HL-60 (cell line): ENCODE measurements at regions not wholly inside any gene's neighbourhood (a gene's known extent, or its start where the extent isn't known, plus 50 kb on each side); places are given as distances from the start of the nearest gene placed in this dataset.

ENCODE experiments used
- POLR2AphosphoS5 ChIP-seq: IDR thresholded peaks from 2 replicates; pipeline ENCODE4 v1.6.1; 2012; ENCODE audit warnings: low read depth
- TF ChIP-seq, protein P1 (sequence below): IDR thresholded peaks from one replicate; pipeline ENCODE4 v1.5.1; 2011; ENCODE audit warnings: low read length, control low read depth, inconsistent platforms; ENCODE audit not compliant: insufficient read depth

DNA sequence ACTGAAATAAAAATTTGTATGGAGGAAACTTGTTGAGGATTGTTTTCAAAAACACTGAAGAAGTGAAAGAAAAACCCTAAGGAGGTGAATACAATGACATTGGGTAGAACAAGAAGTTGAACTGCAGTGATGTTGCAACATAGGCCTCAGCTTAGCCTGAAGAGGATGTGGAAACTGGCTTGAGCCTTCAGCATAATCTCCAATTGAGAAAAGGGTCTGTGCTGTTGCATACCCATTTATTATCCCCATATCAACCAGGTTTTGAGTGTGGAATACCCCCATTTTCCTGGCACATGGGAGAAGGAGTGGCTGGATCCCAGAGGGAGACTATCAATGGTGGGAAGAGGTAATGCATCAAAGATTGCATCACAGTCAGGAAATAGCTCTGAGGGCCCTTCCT, 695.0 kb upstream of the HS3ST1 start:
- TF ChIP-seq, protein P1, sequence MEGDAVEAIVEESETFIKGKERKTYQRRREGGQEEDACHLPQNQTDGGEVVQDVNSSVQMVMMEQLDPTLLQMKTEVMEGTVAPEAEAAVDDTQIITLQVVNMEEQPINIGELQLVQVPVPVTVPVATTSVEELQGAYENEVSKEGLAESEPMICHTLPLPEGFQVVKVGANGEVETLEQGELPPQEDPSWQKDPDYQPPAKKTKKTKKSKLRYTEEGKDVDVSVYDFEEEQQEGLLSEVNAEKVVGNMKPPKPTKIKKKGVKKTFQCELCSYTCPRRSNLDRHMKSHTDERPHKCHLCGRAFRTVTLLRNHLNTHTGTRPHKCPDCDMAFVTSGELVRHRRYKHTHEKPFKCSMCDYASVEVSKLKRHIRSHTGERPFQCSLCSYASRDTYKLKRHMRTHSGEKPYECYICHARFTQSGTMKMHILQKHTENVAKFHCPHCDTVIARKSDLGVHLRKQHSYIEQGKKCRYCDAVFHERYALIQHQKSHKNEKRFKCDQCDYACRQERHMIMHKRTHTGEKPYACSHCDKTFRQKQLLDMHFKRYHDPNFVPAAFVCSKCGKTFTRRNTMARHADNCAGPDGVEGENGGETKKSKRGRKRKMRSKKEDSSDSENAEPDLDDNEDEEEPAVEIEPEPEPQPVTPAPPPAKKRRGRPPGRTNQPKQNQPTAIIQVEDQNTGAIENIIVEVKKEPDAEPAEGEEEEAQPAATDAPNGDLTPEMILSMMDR, result no peak
- TF ChIP-seq POLR2AphosphoS5, result no peak
